ENCODE measurements at regions not wholly inside any gene's neighbourhood (a gene's known extent, or its start where the extent isn't known, plus 50 kb on each side); places are given as distances from the start of the nearest gene placed in this dataset.
"Not testable (repeated sequence)": the region's sequence is repeated elsewhere in the genome, so short reads cannot be mapped to it uniquely, and the experiment has no call there.

DNA sequence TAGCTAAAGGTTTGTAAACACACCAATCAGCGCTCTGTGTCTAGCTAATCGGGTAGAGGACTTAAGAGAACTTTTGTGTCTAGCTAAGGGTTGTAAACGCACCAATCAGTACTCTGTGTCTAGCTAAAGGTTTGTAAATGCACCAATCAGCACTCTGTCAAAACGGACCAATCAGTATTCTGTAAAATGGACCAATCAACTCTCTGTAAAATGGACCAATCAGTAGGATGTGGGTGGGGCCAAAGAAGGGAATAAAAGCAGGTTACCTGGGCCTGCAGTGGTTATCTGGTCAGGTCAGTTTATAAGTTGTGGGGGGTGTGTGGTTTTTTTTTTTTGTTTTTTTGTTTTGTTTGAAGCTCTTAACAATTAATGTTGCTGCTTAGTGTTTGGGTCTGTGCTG, 152.4 kb downstream of the SLC35B3 start:
- TF ChIP-seq CTCF (conservative IDR thresholded peaks at IDR 0.05; ENCODE audit: low read length); EZH2phosphoT487 (IDR thresholded peaks at IDR 0.05; ENCODE audit: borderline replicate concordance, low read depth, low read length): not testable (repeated sequence)
